Spinal cord (tissue), 9 donors: ENCODE measurements at regions not wholly inside any gene's neighbourhood (a gene's known extent, or its start where the extent isn't known, plus 50 kb on each side); places are given as distances from the start of the nearest gene placed in this dataset.

ENCODE experiments used
- DNase-seq, 6 donors: peaks; one replicate each; pipeline versions ENCODE4 v3.0.0 to v3.0.0-alpha.2; 2013 to 2015; ENCODE audit warnings: low spot score in 6 of 6, low read depth in 4 of 6
- H3K27ac ChIP-seq: one replicate; pipeline ENCODE4 v1.5.1; 2013; ENCODE audit warnings: low read depth, low read length, control low read depth
- H3K27me3 ChIP-seq: one replicate; pipeline ENCODE4 v1.6.1; 2013; ENCODE audit warnings: low read length; ENCODE audit not compliant: control insufficient read depth, insufficient read depth
- H3K36me3 ChIP-seq: one replicate; pipeline ENCODE4 v1.6.1; 2013; ENCODE audit warnings: low read length; ENCODE audit not compliant: control insufficient read depth, insufficient read depth
- H3K4me1 ChIP-seq: one replicate; pipeline ENCODE4 v1.6.1; 2013; ENCODE audit warnings: low read length; ENCODE audit not compliant: control insufficient read depth, insufficient read depth
- H3K4me3 ChIP-seq: one replicate; pipeline ENCODE4 v1.5.1; 2013; ENCODE audit warnings: low read depth, low read length, control low read depth
- H3K9me3 ChIP-seq: one replicate; pipeline ENCODE4 v1.6.1; 2013; ENCODE audit warnings: low read length; ENCODE audit not compliant: control insufficient read depth, insufficient read depth
- WGBS: methylation state at CpG from one replicate; pipeline ENCODE4 v1.1.5; 2013; ENCODE audit warnings: missing lambda C conversion rate; ENCODE audit not compliant: insufficient coverage; 5-methylcytosine and 5-hydroxymethylcytosine counted together
- donor health status: healthy.

GRCh38 chr18:6652098-6652497 is 77.4 kb upstream of the ARHGAP28 start:
- no peak for DNase-seq
- Histone ChIP-seq H3K4me1 (no peaks in the 10 kb centered on the region), H3K27ac (no peak overlapping the region), H3K4me3 (no peak overlapping the region), H3K27me3 (no peaks in the 10 kb centered on the region), H3K9me3 (no peaks in the 10 kb centered on the region), H3K36me3 (no peaks in the 10 kb centered on the region)

- Histone ChIP-seq H3K4me1 (no peaks in the 10 kb centered on the region), H3K27me3 (no peaks in the 10 kb centered on the region), H3K36me3 (no peaks in the 10 kb centered on the region), H3K4me3 (no peak overlapping the region), H3K27ac (no peak overlapping the region), H3K9me3 (no peaks in the 10 kb centered on the region)
- DNase-seq: no peak
- 80% methylated on average over 2 of the region's 2 CpGs for WGBS
These were observed 75.6 kb upstream of the ARHGAP28 start for GRCh38 chr18:6653880-6654279.

GRCh38 chr18:6659963-6660725 is 69.4 kb upstream of the ARHGAP28 start:
- Histone ChIP-seq H3K27me3 (no peaks in the 10 kb centered on the region), H3K9me3 (no peaks in the 10 kb centered on the region), H3K4me1 (no peaks in the 10 kb centered on the region), H3K4me3 (no peak overlapping the region), H3K27ac (no peak overlapping the region), H3K36me3 (no peaks in the 10 kb centered on the region)
- WGBS: no CpG with 5 or more reads among the region's 7 CpGs
- peak in 1 of 6 donors; percentile 25 for DNase-seq

- Histone ChIP-seq H3K36me3 (no peaks in the 10 kb centered on the region), H3K9me3 (no peaks in the 10 kb centered on the region), H3K27me3 (no peaks in the 10 kb centered on the region), H3K4me3 (no peak overlapping the region), H3K4me1 (no peaks in the 10 kb centered on the region), H3K27ac (no peak overlapping the region)
- DNase-seq: no peak
- WGBS: 77% methylated on average over 3 of the region's 4 CpGs
These were observed 67.7 kb upstream of the ARHGAP28 start for GRCh38 chr18:6661692-6662415.

- Histone ChIP-seq H3K9me3 (no peaks in the 10 kb centered on the region), H3K4me1 (no peaks in the 10 kb centered on the region), H3K4me3 (no peak overlapping the region), H3K27ac (no peak overlapping the region), H3K36me3 (no peaks in the 10 kb centered on the region), H3K27me3 (no peaks in the 10 kb centered on the region)
- WGBS: no CpG with 5 or more reads among the region's 3 CpGs
- DNase-seq: no peak
These were observed 63.4 kb upstream of the ARHGAP28 start for GRCh38 chr18:6666012-6666685.

- Histone ChIP-seq H3K9me3 (no peaks in the 10 kb centered on the region), H3K36me3 (no peaks in the 10 kb centered on the region), H3K27me3 (no peaks in the 10 kb centered on the region), H3K27ac (no peak overlapping the region), H3K4me3 (no peak overlapping the region), H3K4me1 (no peaks in the 10 kb centered on the region)
- no peak for DNase-seq
- 50% methylated on average over 1 of the region's 1 CpG for WGBS
These were observed 60.7 kb upstream of the ARHGAP28 start for GRCh38 chr18:6668836-6669235.

- H3K9me3 ChIP-seq: no peaks in the 10 kb centered on the region
- no peak for DNase-seq
These were observed 56.7 kb upstream of the ARHGAP28 start for GRCh38 chr18:6672821-6673308.

GRCh38 chr18:6677086-6677485 is 52.4 kb upstream of the ARHGAP28 start:
- 100% methylated on average over 1 of the region's 2 CpGs for WGBS

More at GRCh38 chr18:6672821-6673308, 56.7 kb upstream of the ARHGAP28 start:
- no peak overlapping the region for H3K27ac ChIP-seq
- 40% methylated on average over 1 of the region's 2 CpGs for WGBS
- no peaks in the 10 kb centered on the region for H3K27me3 ChIP-seq
- H3K4me3 ChIP-seq: no peak overlapping the region
- no peaks in the 10 kb centered on the region for H3K4me1 ChIP-seq
- no peaks in the 10 kb centered on the region for H3K36me3 ChIP-seq

GRCh38 chr18:6679201-6679600 is 50.3 kb upstream of the ARHGAP28 start:
- Histone ChIP-seq H3K36me3 (no peaks in the 10 kb centered on the region), H3K4me3 (no peak overlapping the region), H3K27ac (no peak overlapping the region), H3K4me1 (no peaks in the 10 kb centered on the region), H3K27me3 (no peaks in the 10 kb centered on the region), H3K9me3 (no peaks in the 10 kb centered on the region)
- WGBS: no CpG with 5 or more reads among the region's 4 CpGs
- peak in 2 of 6 donors; percentile 1 to 64 for DNase-seq

More at GRCh38 chr18:6677086-6677485, 52.4 kb upstream of the ARHGAP28 start:
- Histone ChIP-seq H3K4me3 (no peak overlapping the region), H3K36me3 (no peaks in the 10 kb centered on the region), H3K9me3 (no peaks in the 10 kb centered on the region), H3K4me1 (no peaks in the 10 kb centered on the region), H3K27ac (no peak overlapping the region), H3K27me3 (no peaks in the 10 kb centered on the region)
- no peak for DNase-seq
